ENCODE measurements at regions not wholly inside any gene's neighbourhood (a gene's known extent, or its start where the extent isn't known, plus 50 kb on each side); places are given as distances from the start of the nearest gene placed in this dataset.

GRCh38 chr5:116722651-116723050 lies 148.0 kb upstream of the SEMA6A start:
- TF ChIP-seq, protein P1, sequence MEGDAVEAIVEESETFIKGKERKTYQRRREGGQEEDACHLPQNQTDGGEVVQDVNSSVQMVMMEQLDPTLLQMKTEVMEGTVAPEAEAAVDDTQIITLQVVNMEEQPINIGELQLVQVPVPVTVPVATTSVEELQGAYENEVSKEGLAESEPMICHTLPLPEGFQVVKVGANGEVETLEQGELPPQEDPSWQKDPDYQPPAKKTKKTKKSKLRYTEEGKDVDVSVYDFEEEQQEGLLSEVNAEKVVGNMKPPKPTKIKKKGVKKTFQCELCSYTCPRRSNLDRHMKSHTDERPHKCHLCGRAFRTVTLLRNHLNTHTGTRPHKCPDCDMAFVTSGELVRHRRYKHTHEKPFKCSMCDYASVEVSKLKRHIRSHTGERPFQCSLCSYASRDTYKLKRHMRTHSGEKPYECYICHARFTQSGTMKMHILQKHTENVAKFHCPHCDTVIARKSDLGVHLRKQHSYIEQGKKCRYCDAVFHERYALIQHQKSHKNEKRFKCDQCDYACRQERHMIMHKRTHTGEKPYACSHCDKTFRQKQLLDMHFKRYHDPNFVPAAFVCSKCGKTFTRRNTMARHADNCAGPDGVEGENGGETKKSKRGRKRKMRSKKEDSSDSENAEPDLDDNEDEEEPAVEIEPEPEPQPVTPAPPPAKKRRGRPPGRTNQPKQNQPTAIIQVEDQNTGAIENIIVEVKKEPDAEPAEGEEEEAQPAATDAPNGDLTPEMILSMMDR (IDR thresholded peaks at IDR 0.05): no peak
- TF ChIP-seq POLR2A (IDR thresholded peaks at IDR 0.05): no peak
